GM12874 (cell line): ENCODE measurements at regions not wholly inside any gene's neighbourhood (a gene's known extent, or its start where the extent isn't known, plus 50 kb on each side); places are given as distances from the start of the nearest gene placed in this dataset.

Source experiments
- CTCF ChIP-seq: IDR thresholded peaks from 2 replicates; pipeline ENCODE4 v1.5.1; 2011; ENCODE audit warnings: low read depth, mild to moderate bottlenecking, control low read depth, low read length, moderate library complexity; ENCODE audit not compliant: insufficient read depth

- TF ChIP-seq CTCF = no peak
Observed at GRCh38 chr5:34507933-34508332, 148.2 kb upstream of the RAI14 start.

GRCh38 chr5:34509392-34509791, 146.7 kb upstream of the RAI14 start:
- TF ChIP-seq CTCF = no peak

DNA sequence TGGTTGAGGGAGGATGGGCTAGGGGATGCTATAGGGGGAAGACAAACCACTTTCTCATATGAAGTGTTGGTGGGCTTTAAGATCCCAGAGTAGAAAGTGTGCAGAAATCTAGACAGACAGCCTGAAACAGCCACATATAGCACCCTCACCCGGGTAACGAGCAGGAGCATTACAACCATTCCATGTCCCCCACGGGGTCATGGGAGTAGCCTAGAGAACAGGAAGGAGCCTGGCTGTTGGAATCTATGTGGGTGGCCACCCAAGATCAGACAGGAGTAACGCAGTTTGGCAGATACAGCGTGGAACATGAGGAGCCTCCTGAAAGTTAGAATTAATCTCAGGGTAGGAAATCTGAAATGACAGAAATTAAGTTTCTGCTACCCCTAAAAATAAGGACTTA, 146.1 kb upstream of the RAI14 start:
- TF ChIP-seq CTCF = no peak

DNA sequence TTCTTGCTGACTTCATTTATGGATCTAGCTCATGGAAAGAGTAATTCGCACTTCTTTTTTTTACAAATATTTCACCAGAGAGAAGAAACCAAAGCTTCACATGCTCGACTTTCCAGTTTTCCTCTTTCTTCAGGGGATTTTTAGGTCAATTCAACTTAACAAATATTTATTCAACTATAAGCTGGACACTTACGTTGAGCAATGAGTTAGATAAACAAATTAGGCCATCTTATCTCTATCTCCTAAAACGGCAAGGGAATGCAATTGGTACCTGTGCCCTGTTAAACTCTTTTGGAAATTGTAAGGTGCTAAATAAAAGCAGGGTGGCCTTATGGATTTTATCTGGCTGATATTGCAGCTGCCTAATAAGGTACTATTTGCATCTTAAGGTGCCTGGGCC, 145.1 kb upstream of the RAI14 start:
- no peak for TF ChIP-seq CTCF

DNA sequence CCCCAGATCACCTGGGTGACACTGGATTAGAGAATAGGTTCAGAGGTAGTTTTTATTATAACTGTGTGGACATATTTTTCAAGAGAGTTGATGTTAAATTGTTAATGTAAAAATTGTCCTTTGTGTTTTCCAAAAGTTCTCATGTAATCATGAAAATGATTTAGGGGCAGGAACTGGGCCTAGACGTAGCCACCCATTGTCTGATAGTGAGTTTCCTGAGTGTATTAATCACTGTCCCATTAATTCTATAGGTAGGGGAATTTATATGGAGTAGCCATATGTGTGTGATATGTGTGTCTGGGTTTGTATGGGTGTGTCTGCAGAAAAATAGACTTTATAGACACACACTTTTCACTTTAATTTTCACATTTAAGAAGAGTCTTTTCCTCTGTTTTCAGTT, 144.6 kb upstream of the RAI14 start:
- TF ChIP-seq CTCF = no peak

GRCh38 chr5:34511915-34512314, 144.2 kb upstream of the RAI14 start:
- no peak for TF ChIP-seq CTCF

GRCh38 chr5:34516166-34516565, 140.0 kb upstream of the RAI14 start:
- no peak for TF ChIP-seq CTCF

GRCh38 chr5:34516686-34517085, 139.4 kb upstream of the RAI14 start:
- no peak for TF ChIP-seq CTCF
